ENCODE measurements at regions not wholly inside any gene's neighbourhood (a gene's known extent, or its start where the extent isn't known, plus 50 kb on each side); places are given as distances from the start of the nearest gene placed in this dataset.
"Not testable (repeated sequence)": the region's sequence is repeated elsewhere in the genome, so short reads cannot be mapped to it uniquely, and the experiment has no call there.

- peak; percentile 40 for DNase-seq (ENCODE audit: low spot score)
Observed at GRCh38 chr10:25076506-25077177, 60.2 kb downstream of the THNSL1 start.

- no peak for DNase-seq (ENCODE audit: low spot score)
Observed at GRCh38 chr10:25078658-25079431, 62.4 kb downstream of the THNSL1 start.

- peak; percentile 76 for DNase-seq (ENCODE audit: low spot score)
Observed at GRCh38 chr10:25080880-25081581, 64.6 kb downstream of the THNSL1 start.

GRCh38 chr10:25082276-25083204 is 66.1 kb downstream of the THNSL1 start:
- no peak for DNase-seq (ENCODE audit: low spot score)

- no peak for DNase-seq (ENCODE audit: low spot score)
Observed at GRCh38 chr10:25083546-25084111, 67.2 kb downstream of the THNSL1 start.

GRCh38 chr10:25084447-25084846 is 68.0 kb downstream of the THNSL1 start:
- no peak for DNase-seq (ENCODE audit: low spot score)

GRCh38 chr10:25094590-25094989 is 78.2 kb downstream of the THNSL1 start:
- no peak for DNase-seq (ENCODE audit: low spot score)

- DNase-seq (ENCODE audit: low spot score) = no peak
Observed at GRCh38 chr10:25097669-25098411, 77.0 kb upstream of the GPR158 start.

GRCh38 chr10:25100141-25100540 is 74.7 kb upstream of the GPR158 start:
- DNase-seq (ENCODE audit: low spot score) = no peak

- no peak for DNase-seq (ENCODE audit: low spot score)
Observed at GRCh38 chr10:25101461-25102146, 73.2 kb upstream of the GPR158 start.

- no peak for DNase-seq (ENCODE audit: low spot score)
Observed at GRCh38 chr10:25102147-25102822, 72.5 kb upstream of the GPR158 start.

- no peak for DNase-seq (ENCODE audit: low spot score)
Observed at GRCh38 chr10:25103703-25104102, 71.1 kb upstream of the GPR158 start.

- no peak for DNase-seq (ENCODE audit: low spot score)
Observed at GRCh38 chr10:25104441-25104840, 70.4 kb upstream of the GPR158 start.

GRCh38 chr10:25105262-25105661 is 69.5 kb upstream of the GPR158 start:
- DNase-seq (ENCODE audit: low spot score) = no peak

GRCh38 chr10:25105743-25106260 is 69.0 kb upstream of the GPR158 start:
- DNase-seq (ENCODE audit: low spot score) = no peak

GRCh38 chr10:25107756-25108155 is 67.0 kb upstream of the GPR158 start:
- no peak for DNase-seq (ENCODE audit: low spot score)

GRCh38 chr10:25109896-25110295 is 64.9 kb upstream of the GPR158 start:
- not testable (repeated sequence) for DNase-seq (ENCODE audit: low spot score)

- DNase-seq (ENCODE audit: low spot score) = no peak
Observed at GRCh38 chr10:25112016-25112415, 62.8 kb upstream of the GPR158 start.

Measured in A172 (cell line).